GM12874 (cell line): ENCODE measurements at regions not wholly inside any gene's neighbourhood (a gene's known extent, or its start where the extent isn't known, plus 50 kb on each side); places are given as distances from the start of the nearest gene placed in this dataset.

Experiments
- CTCF ChIP-seq: IDR thresholded peaks from 2 replicates; pipeline ENCODE4 v1.5.1; 2011; ENCODE audit warnings: low read depth, mild to moderate bottlenecking, control low read depth, low read length, moderate library complexity; ENCODE audit not compliant: insufficient read depth

- no peak for TF ChIP-seq CTCF
These were observed 59.6 kb upstream of the CDH4 start for GRCh38 chr20:61192337-61192950.

- no peak for TF ChIP-seq CTCF
These were observed 58.9 kb upstream of the CDH4 start for GRCh38 chr20:61193164-61193563.
